Glutamatergic neuron (in vitro differentiated cells): ENCODE measurements at regions not wholly inside any gene's neighbourhood (a gene's known extent, or its start where the extent isn't known, plus 50 kb on each side); places are given as distances from the start of the nearest gene placed in this dataset.

Experiments
- DNase-seq: peaks from one replicate; pipeline ENCODE4 v3.0.0; 2022
- H3K27ac Mint-ChIP-seq: one replicate; pipeline ENCODE4 v1.8.0; 2020; ENCODE audit warnings: mild to moderate bottlenecking, mixed read lengths, inconsistent platforms; ENCODE audit not compliant: unreplicated experiment
- H3K27me3 Mint-ChIP-seq: one replicate; pipeline ENCODE4 v1.8.0; 2020; ENCODE audit warnings: mild to moderate bottlenecking, moderate library complexity, mixed read lengths, inconsistent platforms; ENCODE audit not compliant: unreplicated experiment
- H3K36me3 Mint-ChIP-seq: one replicate; pipeline ENCODE4 v1.8.0; 2020; ENCODE audit warnings: mild to moderate bottlenecking, mixed read lengths, inconsistent platforms; ENCODE audit not compliant: unreplicated experiment
- H3K4me1 Mint-ChIP-seq: one replicate; pipeline ENCODE4 v1.8.0; 2020; ENCODE audit warnings: mild to moderate bottlenecking, low read depth, mixed read lengths, inconsistent platforms; ENCODE audit not compliant: unreplicated experiment
- H3K4me3 Mint-ChIP-seq: one replicate; pipeline ENCODE4 v1.8.0; 2020; ENCODE audit warnings: mild to moderate bottlenecking, mixed read lengths, inconsistent platforms; ENCODE audit not compliant: unreplicated experiment
- H3K9me3 Mint-ChIP-seq: one replicate; pipeline ENCODE4 v1.8.0; 2020; ENCODE audit warnings: mild to moderate bottlenecking, moderate library complexity, mixed read lengths, inconsistent platforms; ENCODE audit not compliant: unreplicated experiment
- CTCF ChIP-seq: fragments of 200-600 bp; sonication (generic); IDR thresholded peaks from one replicate; pipeline ENCODE4 v1.5.0; 2021; ENCODE audit not compliant: partially characterized antibody, unreplicated experiment

DNA sequence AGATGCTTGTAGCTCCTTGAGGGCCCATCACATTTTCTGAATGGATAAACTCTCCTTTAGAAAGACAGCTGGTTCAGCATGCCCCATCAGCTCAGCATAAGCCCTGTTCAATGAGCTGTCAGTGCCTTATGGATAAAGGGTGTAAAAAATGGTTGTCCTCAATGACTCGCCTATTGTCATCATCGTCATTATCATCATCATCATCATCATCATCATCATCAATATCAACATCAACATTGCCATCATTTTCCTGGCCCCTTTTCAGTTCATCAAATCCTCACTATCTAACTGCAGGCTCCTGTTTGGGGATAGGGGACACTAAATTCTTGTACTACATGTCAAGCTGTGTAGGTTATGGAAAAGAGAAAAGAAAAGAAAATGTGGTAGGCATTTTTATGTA lies 310.7 kb upstream of the MTNR1B start:
- no peaks in the 10 kb centered on the region for H3K9me3 Mint-ChIP-seq
- H3K36me3 Mint-ChIP-seq, result no peaks in the 10 kb centered on the region
- H3K4me1 Mint-ChIP-seq, result peaks cover 16% of the 10 kb centered on the region
- H3K4me3 Mint-ChIP-seq, result no peak overlapping the region
- no peak for TF ChIP-seq CTCF
- no peak for DNase-seq
- no peak overlapping the region for H3K27ac Mint-ChIP-seq
- no peaks in the 10 kb centered on the region for H3K27me3 Mint-ChIP-seq

- Mint-ChIP-seq H3K27ac (no peak overlapping the region), H3K4me3 (no peak overlapping the region), H3K9me3 (no peaks in the 10 kb centered on the region), H3K27me3 (no peaks in the 10 kb centered on the region), H3K4me1 (peaks cover 16% of the 10 kb centered on the region), H3K36me3 (no peaks in the 10 kb centered on the region)
- DNase-seq, result no peak
- TF ChIP-seq CTCF, result no peak
These were observed 309.7 kb upstream of the MTNR1B start for GRCh38 chr11:92659793-92660192.

DNA sequence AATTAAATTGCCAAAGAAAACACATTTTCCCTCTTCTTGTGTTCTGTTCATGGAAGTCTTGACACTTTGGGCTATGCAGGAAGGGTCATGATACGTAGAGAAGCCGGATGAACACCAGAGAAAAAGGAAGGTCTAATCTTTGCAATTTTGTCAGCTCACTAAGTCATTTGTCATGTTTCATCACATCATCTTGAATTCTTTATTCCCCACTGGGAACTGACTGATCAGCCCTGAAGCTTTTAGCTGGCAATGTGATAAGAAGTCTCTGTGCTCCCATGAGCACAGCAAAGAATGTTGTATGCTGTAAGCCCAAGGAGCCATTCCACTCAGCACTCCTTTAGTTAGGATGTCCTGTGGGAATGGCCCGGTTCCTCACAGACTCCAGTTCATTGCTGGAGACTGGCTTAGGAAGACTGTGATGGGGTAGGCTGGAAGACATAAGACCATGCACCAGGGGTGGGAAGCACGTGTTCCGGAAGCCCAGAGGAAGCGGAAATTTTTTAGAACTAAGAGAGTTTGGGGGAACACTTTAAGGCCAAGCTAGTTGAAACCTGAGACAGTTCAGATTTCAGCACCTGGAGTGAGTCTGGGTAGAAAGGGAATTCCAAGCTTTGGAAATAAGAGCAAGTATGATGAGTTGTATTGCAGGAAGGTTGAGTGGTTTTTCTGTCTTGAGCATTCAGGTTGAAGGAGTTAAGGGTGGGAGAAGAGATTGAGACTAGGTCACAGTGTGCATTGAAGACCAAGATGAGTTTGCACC lies 306.7 kb upstream of the MTNR1B start:
- Mint-ChIP-seq H3K36me3 (no peaks in the 10 kb centered on the region), H3K9me3 (peaks cover 3% of the 10 kb centered on the region), H3K27ac (no peak overlapping the region), H3K4me3 (no peak overlapping the region), H3K4me1 (peaks cover 16% of the 10 kb centered on the region), H3K27me3 (peaks cover 5% of the 10 kb centered on the region)
- no peak for TF ChIP-seq CTCF
- no peak for DNase-seq

DNA sequence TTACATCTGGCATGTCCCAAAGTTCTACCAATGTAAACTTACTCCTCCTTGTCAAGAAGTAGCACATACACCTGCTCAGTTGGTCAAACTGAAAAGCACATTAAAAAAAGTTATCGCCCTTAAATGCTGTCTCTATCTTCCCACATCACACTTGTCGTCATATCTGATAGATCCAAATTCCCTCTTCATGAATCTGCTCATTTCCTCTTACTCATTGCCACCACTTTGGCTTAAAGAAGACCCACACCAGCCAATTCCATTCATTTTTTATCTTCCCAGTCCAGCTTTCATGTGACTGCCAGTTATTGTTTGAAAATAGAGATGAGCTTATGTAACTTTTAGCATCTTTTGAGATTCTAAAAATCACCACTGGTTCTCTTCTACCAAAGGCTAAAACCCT lies 305.9 kb upstream of the MTNR1B start:
- H3K4me3 Mint-ChIP-seq, result no peak overlapping the region
- peaks cover 13% of the 10 kb centered on the region for H3K4me1 Mint-ChIP-seq
- H3K27me3 Mint-ChIP-seq, result peaks cover 5% of the 10 kb centered on the region
- no peak for DNase-seq
- no peak overlapping the region for H3K27ac Mint-ChIP-seq
- TF ChIP-seq CTCF, result no peak
- peaks cover 3% of the 10 kb centered on the region for H3K9me3 Mint-ChIP-seq
- no peaks in the 10 kb centered on the region for H3K36me3 Mint-ChIP-seq

DNA sequence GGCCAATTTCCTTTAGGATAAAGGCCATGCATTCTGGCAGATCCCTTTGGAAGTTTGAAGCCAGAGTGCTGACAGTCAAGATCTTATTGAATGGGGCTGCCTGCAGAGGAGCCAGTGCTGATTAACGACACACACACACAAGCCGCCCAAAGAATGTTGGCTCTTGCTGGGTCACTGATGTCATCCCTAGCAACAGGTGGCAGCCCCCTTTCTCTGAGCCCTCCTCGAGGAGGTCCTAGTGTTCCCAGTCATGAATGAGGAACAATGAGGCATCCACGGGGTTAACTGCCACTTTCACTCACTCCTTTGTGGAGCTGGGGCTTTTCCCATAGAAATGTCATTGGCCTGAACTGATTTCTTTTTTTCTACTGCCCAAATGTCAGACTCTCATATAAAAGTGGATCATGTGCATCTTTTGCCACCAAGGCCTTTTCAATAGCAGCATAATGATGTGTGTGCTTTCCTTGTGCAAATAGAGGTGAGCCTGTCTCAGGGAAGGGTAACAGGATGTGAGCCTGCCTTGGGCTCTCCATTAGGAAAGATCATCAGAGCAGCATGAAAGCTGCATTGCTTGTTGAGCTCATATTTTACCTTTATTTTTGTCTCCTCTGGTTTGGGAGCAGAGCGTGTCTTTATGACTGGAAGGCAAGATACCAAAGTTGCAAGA lies 301.8 kb upstream of the MTNR1B start:
- no peak overlapping the region for H3K4me3 Mint-ChIP-seq
- no peak for DNase-seq
- peaks cover 5% of the 10 kb centered on the region for H3K27me3 Mint-ChIP-seq
- H3K36me3 Mint-ChIP-seq, result no peaks in the 10 kb centered on the region
- H3K4me1 Mint-ChIP-seq, result peaks cover 6% of the 10 kb centered on the region
- H3K27ac Mint-ChIP-seq, result no peak overlapping the region
- TF ChIP-seq CTCF, result no peak
- peaks cover 3% of the 10 kb centered on the region for H3K9me3 Mint-ChIP-seq
